ENCODE measurements at regions not wholly inside any gene's neighbourhood (a gene's known extent, or its start where the extent isn't known, plus 50 kb on each side); places are given as distances from the start of the nearest gene placed in this dataset.

DNA sequence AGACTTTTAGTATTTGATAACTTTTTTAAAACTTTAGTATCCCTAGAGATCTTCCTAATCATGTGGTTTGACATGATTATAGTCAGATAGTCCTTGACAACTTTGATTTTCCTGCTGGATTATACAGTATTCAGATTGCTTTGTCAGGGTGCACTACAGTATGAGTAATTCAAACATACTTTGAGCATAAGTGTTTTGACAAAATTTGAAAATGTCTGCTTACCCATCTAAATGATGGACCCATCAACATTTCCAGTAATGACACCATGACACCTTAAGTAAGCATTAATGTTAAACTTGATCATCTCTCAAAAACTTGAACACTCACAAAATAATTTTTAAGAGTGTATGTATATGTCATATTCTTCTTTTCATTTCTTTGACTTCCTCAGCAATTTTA, 514.5 kb upstream of the SMIM31 start:
- TF ChIP-seq, protein P1, sequence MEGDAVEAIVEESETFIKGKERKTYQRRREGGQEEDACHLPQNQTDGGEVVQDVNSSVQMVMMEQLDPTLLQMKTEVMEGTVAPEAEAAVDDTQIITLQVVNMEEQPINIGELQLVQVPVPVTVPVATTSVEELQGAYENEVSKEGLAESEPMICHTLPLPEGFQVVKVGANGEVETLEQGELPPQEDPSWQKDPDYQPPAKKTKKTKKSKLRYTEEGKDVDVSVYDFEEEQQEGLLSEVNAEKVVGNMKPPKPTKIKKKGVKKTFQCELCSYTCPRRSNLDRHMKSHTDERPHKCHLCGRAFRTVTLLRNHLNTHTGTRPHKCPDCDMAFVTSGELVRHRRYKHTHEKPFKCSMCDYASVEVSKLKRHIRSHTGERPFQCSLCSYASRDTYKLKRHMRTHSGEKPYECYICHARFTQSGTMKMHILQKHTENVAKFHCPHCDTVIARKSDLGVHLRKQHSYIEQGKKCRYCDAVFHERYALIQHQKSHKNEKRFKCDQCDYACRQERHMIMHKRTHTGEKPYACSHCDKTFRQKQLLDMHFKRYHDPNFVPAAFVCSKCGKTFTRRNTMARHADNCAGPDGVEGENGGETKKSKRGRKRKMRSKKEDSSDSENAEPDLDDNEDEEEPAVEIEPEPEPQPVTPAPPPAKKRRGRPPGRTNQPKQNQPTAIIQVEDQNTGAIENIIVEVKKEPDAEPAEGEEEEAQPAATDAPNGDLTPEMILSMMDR (IDR thresholded peaks at IDR 0.05), result no peak
- TF ChIP-seq POLR2A (IDR thresholded peaks at IDR 0.05), result no peak
